ENCODE measurements at regions not wholly inside any gene's neighbourhood (a gene's known extent, or its start where the extent isn't known, plus 50 kb on each side); places are given as distances from the start of the nearest gene placed in this dataset.

DNA sequence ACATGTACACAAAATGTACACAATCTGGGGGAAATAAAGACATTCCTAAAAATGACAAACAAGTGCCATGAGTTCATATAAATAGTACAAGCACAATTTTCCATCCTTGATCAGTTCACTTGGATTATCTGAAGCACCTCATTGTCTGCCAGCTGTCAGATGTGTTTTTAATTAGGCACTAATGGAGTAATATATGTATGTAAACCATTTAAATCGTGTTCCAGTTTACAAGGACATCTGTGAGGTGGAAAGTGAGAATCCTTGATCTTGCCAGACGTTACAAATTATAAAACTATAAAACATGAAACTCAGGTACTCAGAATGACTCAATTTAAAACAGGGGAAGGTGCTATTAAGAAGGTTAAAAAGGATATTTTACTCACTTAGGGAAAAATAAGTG, 1312.2 kb downstream of the PLA2G4A start:
- H2AFZ ChIP-seq (ENCODE audit: low read length), result no peak overlapping the region
- H3K4me1 ChIP-seq (ENCODE audit: insufficient read depth, low read length, severe bottlenecking), result no peaks in the 10 kb centered on the region
- no peaks in the 10 kb centered on the region for H4K20me1 ChIP-seq (ENCODE audit: insufficient read depth, low read length)
- H3K27me3 ChIP-seq (ENCODE audit: insufficient read depth, low read length), result no peaks in the 10 kb centered on the region
- H3K4me2 ChIP-seq (ENCODE audit: low read length), result no peak overlapping the region
- TF ChIP-seq EZH2 (IDR thresholded peaks at IDR 0.05; ENCODE audit: borderline replicate concordance, low read length), result no peak
- TF ChIP-seq, protein P1, sequence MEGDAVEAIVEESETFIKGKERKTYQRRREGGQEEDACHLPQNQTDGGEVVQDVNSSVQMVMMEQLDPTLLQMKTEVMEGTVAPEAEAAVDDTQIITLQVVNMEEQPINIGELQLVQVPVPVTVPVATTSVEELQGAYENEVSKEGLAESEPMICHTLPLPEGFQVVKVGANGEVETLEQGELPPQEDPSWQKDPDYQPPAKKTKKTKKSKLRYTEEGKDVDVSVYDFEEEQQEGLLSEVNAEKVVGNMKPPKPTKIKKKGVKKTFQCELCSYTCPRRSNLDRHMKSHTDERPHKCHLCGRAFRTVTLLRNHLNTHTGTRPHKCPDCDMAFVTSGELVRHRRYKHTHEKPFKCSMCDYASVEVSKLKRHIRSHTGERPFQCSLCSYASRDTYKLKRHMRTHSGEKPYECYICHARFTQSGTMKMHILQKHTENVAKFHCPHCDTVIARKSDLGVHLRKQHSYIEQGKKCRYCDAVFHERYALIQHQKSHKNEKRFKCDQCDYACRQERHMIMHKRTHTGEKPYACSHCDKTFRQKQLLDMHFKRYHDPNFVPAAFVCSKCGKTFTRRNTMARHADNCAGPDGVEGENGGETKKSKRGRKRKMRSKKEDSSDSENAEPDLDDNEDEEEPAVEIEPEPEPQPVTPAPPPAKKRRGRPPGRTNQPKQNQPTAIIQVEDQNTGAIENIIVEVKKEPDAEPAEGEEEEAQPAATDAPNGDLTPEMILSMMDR (IDR thresholded peaks at IDR 0.05; ENCODE audit: low read length), result no peak
- no peaks in the 10 kb centered on the region for H3K9me3 ChIP-seq (ENCODE audit: low read length)
- no peak overlapping the region for H3K27ac ChIP-seq (ENCODE audit: low read depth, low read length, poor library complexity, severe bottlenecking)
- H3K9ac ChIP-seq (ENCODE audit: low read length), result no peak overlapping the region
- H3K4me3 ChIP-seq (ENCODE audit: low read depth, low read length, poor library complexity, severe bottlenecking), result no peak overlapping the region
- H3F3A ChIP-seq (ENCODE audit: insufficient read depth, low read length), result no peaks in the 10 kb centered on the region
- H3K79me2 ChIP-seq (ENCODE audit: insufficient read depth, low read length), result no peaks in the 10 kb centered on the region
- H3K9me2 ChIP-seq (ENCODE audit: low read depth, low read length), result no peaks in the 10 kb centered on the region
- no peaks in the 10 kb centered on the region for H3K36me3 ChIP-seq (ENCODE audit: insufficient read depth, low read length)

DNA sequence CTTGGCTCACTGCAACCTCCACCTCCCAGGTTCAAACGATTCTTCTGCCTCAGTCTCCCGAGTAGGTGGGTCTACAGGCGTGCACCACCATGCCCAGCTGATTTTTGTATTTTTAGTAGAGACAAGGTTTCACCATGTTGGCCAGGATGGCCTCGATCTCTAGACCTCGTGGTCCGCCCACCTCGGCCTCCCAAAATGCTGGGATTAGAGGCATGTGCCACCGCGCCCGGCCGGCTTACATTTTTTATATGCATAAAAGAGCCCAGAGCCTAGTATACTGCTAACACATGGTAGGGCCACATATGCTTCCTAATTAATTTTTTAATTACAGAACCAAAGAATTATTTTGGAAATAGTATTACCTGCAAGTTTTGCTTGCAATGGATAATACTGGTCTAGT, 1325.4 kb downstream of the PLA2G4A start:
- Histone ChIP-seq H3K9me2 (ENCODE audit: low read depth, low read length) (no peaks in the 10 kb centered on the region), H3K4me2 (ENCODE audit: low read length) (no peak overlapping the region)

DNA sequence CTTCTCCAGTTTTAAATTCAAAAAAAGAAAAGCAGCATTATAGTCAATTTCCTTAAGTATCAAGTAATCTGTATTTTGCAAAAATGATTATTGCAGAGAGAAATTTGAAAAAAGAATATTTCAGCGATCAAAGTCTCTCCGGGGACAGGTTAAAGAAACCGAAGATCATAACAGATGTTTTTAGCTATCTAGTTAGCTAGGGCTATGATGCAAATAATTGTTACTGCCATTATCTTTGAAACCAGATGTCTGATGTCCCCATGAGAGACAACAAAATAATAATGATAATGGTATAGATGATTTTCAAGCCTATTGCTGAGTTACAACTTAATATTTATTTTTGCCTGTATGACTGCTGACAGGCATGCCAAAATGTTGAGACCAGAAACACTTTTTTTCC, 1326.0 kb downstream of the PLA2G4A start:
- Histone ChIP-seq H3K4me3 (ENCODE audit: low read depth, low read length, poor library complexity, severe bottlenecking) (no peak overlapping the region), H3K9ac (ENCODE audit: low read length) (no peak overlapping the region), H3K4me2 (ENCODE audit: low read length) (no peak overlapping the region), H3K27me3 (ENCODE audit: insufficient read depth, low read length) (no peaks in the 10 kb centered on the region), H4K20me1 (ENCODE audit: insufficient read depth, low read length) (no peaks in the 10 kb centered on the region), H3K79me2 (ENCODE audit: insufficient read depth, low read length) (no peaks in the 10 kb centered on the region), H2AFZ (ENCODE audit: low read length) (no peak overlapping the region), H3K36me3 (ENCODE audit: insufficient read depth, low read length) (no peaks in the 10 kb centered on the region), H3K9me3 (ENCODE audit: low read length) (no peaks in the 10 kb centered on the region), H3F3A (ENCODE audit: insufficient read depth, low read length) (no peaks in the 10 kb centered on the region), H3K4me1 (ENCODE audit: insufficient read depth, low read length, severe bottlenecking) (no peaks in the 10 kb centered on the region), H3K9me2 (ENCODE audit: low read depth, low read length) (no peaks in the 10 kb centered on the region), H3K27ac (ENCODE audit: low read depth, low read length, poor library complexity, severe bottlenecking) (no peak overlapping the region)
- no peak for TF ChIP-seq EZH2 (IDR thresholded peaks at IDR 0.05; ENCODE audit: borderline replicate concordance, low read length)
- TF ChIP-seq, protein P1 (IDR thresholded peaks at IDR 0.05; ENCODE audit: low read length), result no peak

More for the DNA sequence above, 1325.4 kb downstream of the PLA2G4A start:
- Histone ChIP-seq H3K9ac (ENCODE audit: low read length) (no peak overlapping the region), H3K27me3 (ENCODE audit: insufficient read depth, low read length) (no peaks in the 10 kb centered on the region), H3K36me3 (ENCODE audit: insufficient read depth, low read length) (no peaks in the 10 kb centered on the region), H3F3A (ENCODE audit: insufficient read depth, low read length) (no peaks in the 10 kb centered on the region), H4K20me1 (ENCODE audit: insufficient read depth, low read length) (no peaks in the 10 kb centered on the region), H3K79me2 (ENCODE audit: insufficient read depth, low read length) (no peaks in the 10 kb centered on the region), H3K9me3 (ENCODE audit: low read length) (no peaks in the 10 kb centered on the region), H2AFZ (ENCODE audit: low read length) (no peak overlapping the region), H3K4me3 (ENCODE audit: low read depth, low read length, poor library complexity, severe bottlenecking) (no peak overlapping the region), H3K4me1 (ENCODE audit: insufficient read depth, low read length, severe bottlenecking) (no peaks in the 10 kb centered on the region), H3K27ac (ENCODE audit: low read depth, low read length, poor library complexity, severe bottlenecking) (no peak overlapping the region)
- no peak for TF ChIP-seq EZH2 (IDR thresholded peaks at IDR 0.05; ENCODE audit: borderline replicate concordance, low read length)
- TF ChIP-seq, protein P1 (IDR thresholded peaks at IDR 0.05; ENCODE audit: low read length), result no peak
